H9 (cell line): ENCODE measurements at regions not wholly inside any gene's neighbourhood (a gene's known extent, or its start where the extent isn't known, plus 50 kb on each side); places are given as distances from the start of the nearest gene placed in this dataset.

ENCODE experiments used
- DNase-seq: peaks from one replicate; pipeline ENCODE4 v3.0.0-alpha.2; 2017
- H2AFZ ChIP-seq: one replicate; pipeline ENCODE4 v1.6.1; 2013; ENCODE audit warnings: mild to moderate bottlenecking, low read length, control low read depth, moderate library complexity
- H2AK5ac ChIP-seq: 2 replicates; pipeline ENCODE4 v1.6.1; 2013; ENCODE audit warnings: low read length, control low read depth, mixed read lengths; ENCODE audit not compliant: insufficient read length
- H2BK120ac ChIP-seq: one replicate; pipeline ENCODE4 v1.6.1; 2013; ENCODE audit warnings: low read depth, mild to moderate bottlenecking, low read length, control low read depth, inconsistent platforms; ENCODE audit not compliant: poor library complexity, severe bottlenecking
- H2BK12ac ChIP-seq: 2 replicates; pipeline ENCODE4 v1.6.1; 2013; ENCODE audit warnings: low read length, control low read depth, mixed read lengths, low read depth; ENCODE audit not compliant: insufficient read length
- H2BK15ac ChIP-seq: 2 replicates; pipeline ENCODE4 v1.6.1; 2013; ENCODE audit warnings: low read depth, low read length, control low read depth
- H2BK20ac ChIP-seq: one replicate; pipeline ENCODE4 v1.6.1; 2013; ENCODE audit warnings: low read depth, mild to moderate bottlenecking, low read length, control low read depth, inconsistent platforms; ENCODE audit not compliant: poor library complexity, severe bottlenecking
- H2BK5ac ChIP-seq: 2 replicates; pipeline ENCODE4 v1.6.1; 2013; ENCODE audit warnings: low read length, control low read depth, mixed read lengths; ENCODE audit not compliant: insufficient read length
- H3K14ac ChIP-seq: 2 replicates; pipeline ENCODE4 v1.6.1; 2013; ENCODE audit warnings: low read length, control low read depth; ENCODE audit not compliant: insufficient read depth
- H3K18ac ChIP-seq: 2 replicates; pipeline ENCODE4 v1.6.1; 2013; ENCODE audit warnings: low read depth, mild to moderate bottlenecking, mixed read lengths, low read length, control low read depth; ENCODE audit not compliant: insufficient read length
- H3K23ac ChIP-seq: 2 replicates; pipeline ENCODE4 v1.6.1; 2013; ENCODE audit warnings: low read length, control low read depth, mixed read lengths, low read depth; ENCODE audit not compliant: insufficient read length
- H3K23me2 ChIP-seq: 2 replicates; pipeline ENCODE4 v1.6.1; 2013; ENCODE audit warnings: low read depth, mild to moderate bottlenecking, mixed read lengths, low read length, control low read depth; ENCODE audit not compliant: insufficient read length, poor library complexity, severe bottlenecking
- H3K27ac ChIP-seq: 2 replicates; pipeline ENCODE4 v1.5.1; 2013; ENCODE audit warnings: low read length, control low read depth, mixed read lengths, low read depth; ENCODE audit not compliant: insufficient read length
- H3K27me3 ChIP-seq: 2 replicates; pipeline ENCODE4 v1.6.1; 2013; ENCODE audit warnings: low read length, control low read depth, inconsistent platforms; ENCODE audit not compliant: insufficient read depth
- H3K4ac ChIP-seq: 2 replicates; pipeline ENCODE4 v1.6.1; 2013; ENCODE audit warnings: low read depth, mild to moderate bottlenecking, control low read depth, inconsistent platforms, low read length, moderate library complexity
- H3K4me1 ChIP-seq: 2 replicates; pipeline ENCODE4 v1.6.1; 2013; ENCODE audit warnings: low read length, control low read depth, inconsistent platforms; ENCODE audit not compliant: insufficient read depth
- H3K4me2 ChIP-seq: 2 replicates; pipeline ENCODE4 v1.6.1; 2013; ENCODE audit warnings: low read length, control low read depth, mixed read lengths; ENCODE audit not compliant: insufficient read length, insufficient read depth
- H3K56ac ChIP-seq: 2 replicates; pipeline ENCODE4 v1.6.1; 2013; ENCODE audit warnings: low read depth, mild to moderate bottlenecking, mixed read lengths, low read length, control low read depth; ENCODE audit not compliant: insufficient read length
- H3K79me1 ChIP-seq: 2 replicates; pipeline ENCODE4 v1.6.1; 2013; ENCODE audit warnings: low read depth, mild to moderate bottlenecking, moderate library complexity, low read length, control low read depth, inconsistent platforms; ENCODE audit not compliant: insufficient read depth, poor library complexity, severe bottlenecking
- H3K79me2 ChIP-seq: 2 replicates; pipeline ENCODE4 v1.6.1; 2013; ENCODE audit warnings: low read length, control low read depth, inconsistent platforms; ENCODE audit not compliant: insufficient read depth
- H3K9ac ChIP-seq: 2 replicates; pipeline ENCODE4 v1.6.1; 2013; ENCODE audit warnings: low read length, control low read depth, mixed read lengths; ENCODE audit not compliant: insufficient read length; ENCODE audit errors: extremely low read depth
- H3K9me3 ChIP-seq: one replicate; pipeline ENCODE4 v1.6.1; 2013; ENCODE audit warnings: low read depth, low read length, inconsistent platforms; ENCODE audit not compliant: control insufficient read depth
- H3T11ph ChIP-seq: one replicate; pipeline ENCODE4 v1.6.1; 2013; ENCODE audit warnings: mild to moderate bottlenecking, low read length, control low read depth, inconsistent platforms
- H4K20me1 ChIP-seq: one replicate; pipeline ENCODE4 v1.6.1; 2013; ENCODE audit not compliant: control insufficient read depth, insufficient read length, insufficient read depth
- H4K5ac ChIP-seq: 2 replicates; pipeline ENCODE4 v1.6.1; 2013; ENCODE audit warnings: low read depth, mild to moderate bottlenecking, mixed read lengths, low read length, control low read depth; ENCODE audit not compliant: insufficient read length
- H4K8ac ChIP-seq: replicated peaks from 2 replicates; pipeline ENCODE4 v1.6.1; 2013; ENCODE audit warnings: low read length, control low read depth, mixed read lengths, low read depth; ENCODE audit not compliant: insufficient read length
- H4K91ac ChIP-seq: 2 replicates; pipeline ENCODE4 v1.6.1; 2013; ENCODE audit warnings: low read depth, mild to moderate bottlenecking, moderate library complexity, mixed read lengths, low read length, control low read depth; ENCODE audit not compliant: insufficient read length
- H3K27ac Mint-ChIP-seq, 3 experiments: 2 replicates in 2 of 3; 3 replicates in 1 of 3; pipeline ENCODE4 v1.8.0; 2020 to 2021; ENCODE audit warnings: mixed read lengths in 3 of 3, mild to moderate bottlenecking in 1 of 3, moderate library complexity in 1 of 3
- H3K27me3 Mint-ChIP-seq: 2 replicates; pipeline ENCODE4 v1.8.0; 2021; ENCODE audit warnings: low read depth, mild to moderate bottlenecking, moderate library complexity, mixed read lengths
- H3K36me3 Mint-ChIP-seq, 3 experiments: 2 replicates in 2 of 3; 3 replicates in 1 of 3; pipeline ENCODE4 v1.8.0; 2020 to 2021; ENCODE audit warnings: low read depth in 3 of 3, mixed read lengths in 3 of 3; ENCODE audit not compliant: insufficient read depth in 1 of 3
- H3K4me1 Mint-ChIP-seq, 2 experiments: 2 replicates each; pipeline ENCODE4 v1.8.0; 2020; ENCODE audit warnings: mixed read lengths in 2 of 2
- H3K4me3 Mint-ChIP-seq, 2 experiments: 2 replicates in 1 of 2; 3 replicates in 1 of 2; pipeline ENCODE4 v1.8.0; 2020 to 2021; ENCODE audit warnings: mild to moderate bottlenecking in 2 of 2, mixed read lengths in 2 of 2, moderate library complexity in 1 of 2
- H3K9me3 Mint-ChIP-seq, 2 experiments: 2 replicates in 1 of 2; 3 replicates in 1 of 2; pipeline ENCODE4 v1.8.0; 2020; ENCODE audit warnings: mild to moderate bottlenecking in 2 of 2, mixed read lengths in 2 of 2, moderate library complexity in 1 of 2
- WGBS: extraction: QIAGEN DNeasy Blood & Tissue Kit; methylation state at CpG from one replicate; pipeline ENCODE4 v1.1.7; 2013; ENCODE audit warnings: missing lambda C conversion rate, low lambda C conversion rate, mixed read lengths; ENCODE audit not compliant: insufficient read length; ENCODE audit errors: extremely low coverage; 5-methylcytosine and 5-hydroxymethylcytosine counted together
- TF ChIP-seq, protein P1 (sequence below): fragments of 200-600 bp; sonication (generic); conservative IDR thresholded peaks from 3 replicates; pipeline ENCODE4 v1.8.0; 2021; ENCODE audit warnings: antibody characterized with exemption, mild to moderate bottlenecking

DNA sequence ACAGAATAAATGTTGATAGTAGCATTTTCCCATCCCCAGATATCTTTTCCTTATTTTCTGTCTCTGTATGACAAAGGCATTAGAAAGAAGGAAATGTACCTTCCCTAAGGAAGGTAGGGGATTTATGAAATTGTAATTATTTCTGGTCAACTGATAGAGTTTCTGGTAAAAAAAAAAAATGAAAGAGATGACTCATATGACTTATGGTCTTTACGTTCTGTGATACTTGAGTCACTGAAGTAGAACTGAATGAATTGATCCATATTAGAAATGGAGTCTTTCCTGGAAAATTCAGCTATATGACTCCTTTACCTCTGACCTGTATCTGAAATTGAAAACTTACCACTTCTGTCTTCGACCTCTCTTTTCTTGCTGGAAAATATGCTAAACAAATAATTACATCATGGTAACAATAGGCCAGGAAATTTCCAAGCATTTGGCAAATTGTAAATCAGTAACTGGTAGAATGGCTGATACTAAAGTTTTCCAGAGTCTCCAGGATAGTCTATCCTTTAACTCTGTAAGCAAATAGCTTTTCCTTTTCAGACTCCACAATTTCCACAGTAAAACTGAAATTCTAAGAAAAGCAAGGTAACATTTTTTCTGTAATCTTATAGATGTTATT is 364.3 kb upstream of the PTBP2 start:
- Mint-ChIP-seq H3K27ac (no peak overlapping the region), H3K4me3 (no peak overlapping the region), H3K4me1 (peaks cover 0 to 4% of the 10 kb centered on the region in 2 experiments; a peak in 1 of 4 replicates), H3K36me3 (no peaks in the 10 kb centered on the region), H3K27me3 (no peaks in the 10 kb centered on the region), H3K9me3 (no peaks in the 10 kb centered on the region)
- H2BK5ac ChIP-seq = no peak overlapping the region
- no peaks in the 10 kb centered on the region for H3K27me3 ChIP-seq
- no peak overlapping the region for H2BK120ac ChIP-seq
- H3K9me3 ChIP-seq = no peaks in the 10 kb centered on the region
- no peak overlapping the region for H3K56ac ChIP-seq
- H3K23ac ChIP-seq = no peak overlapping the region
- no peaks in the 10 kb centered on the region for H3K79me1 ChIP-seq
- H3K23me2 ChIP-seq = no peaks in the 10 kb centered on the region
- no peak overlapping the region for H3K18ac ChIP-seq
- H3K27ac ChIP-seq = no peak overlapping the region
- H3K4ac ChIP-seq = no peak overlapping the region
- no peak overlapping the region for H3K14ac ChIP-seq
- no peak overlapping the region for H2BK12ac ChIP-seq
- H2AK5ac ChIP-seq = no peak overlapping the region
- no peaks in the 10 kb centered on the region for H4K20me1 ChIP-seq
- H4K5ac ChIP-seq = no peak overlapping the region
- no peak overlapping the region for H2AFZ ChIP-seq
- H4K8ac ChIP-seq = no peak overlapping the region
- no peaks in the 10 kb centered on the region for H3K79me2 ChIP-seq
- H4K91ac ChIP-seq = no peak overlapping the region
- DNase-seq = no peak
- no peak overlapping the region for H3T11ph ChIP-seq
- no peak overlapping the region for H3K4me2 ChIP-seq
- no peak overlapping the region for H2BK20ac ChIP-seq
- H2BK15ac ChIP-seq = no peak overlapping the region
- no CpG with 5 or more reads among the region's 2 CpGs for WGBS
- TF ChIP-seq, protein P1, sequence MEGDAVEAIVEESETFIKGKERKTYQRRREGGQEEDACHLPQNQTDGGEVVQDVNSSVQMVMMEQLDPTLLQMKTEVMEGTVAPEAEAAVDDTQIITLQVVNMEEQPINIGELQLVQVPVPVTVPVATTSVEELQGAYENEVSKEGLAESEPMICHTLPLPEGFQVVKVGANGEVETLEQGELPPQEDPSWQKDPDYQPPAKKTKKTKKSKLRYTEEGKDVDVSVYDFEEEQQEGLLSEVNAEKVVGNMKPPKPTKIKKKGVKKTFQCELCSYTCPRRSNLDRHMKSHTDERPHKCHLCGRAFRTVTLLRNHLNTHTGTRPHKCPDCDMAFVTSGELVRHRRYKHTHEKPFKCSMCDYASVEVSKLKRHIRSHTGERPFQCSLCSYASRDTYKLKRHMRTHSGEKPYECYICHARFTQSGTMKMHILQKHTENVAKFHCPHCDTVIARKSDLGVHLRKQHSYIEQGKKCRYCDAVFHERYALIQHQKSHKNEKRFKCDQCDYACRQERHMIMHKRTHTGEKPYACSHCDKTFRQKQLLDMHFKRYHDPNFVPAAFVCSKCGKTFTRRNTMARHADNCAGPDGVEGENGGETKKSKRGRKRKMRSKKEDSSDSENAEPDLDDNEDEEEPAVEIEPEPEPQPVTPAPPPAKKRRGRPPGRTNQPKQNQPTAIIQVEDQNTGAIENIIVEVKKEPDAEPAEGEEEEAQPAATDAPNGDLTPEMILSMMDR = no peak
- no peaks in the 10 kb centered on the region for H3K4me1 ChIP-seq
- H3K9ac ChIP-seq = no peak overlapping the region
